Neural cell (in vitro differentiated cells): ENCODE measurements at regions not wholly inside any gene's neighbourhood (a gene's known extent, or its start where the extent isn't known, plus 50 kb on each side); places are given as distances from the start of the nearest gene placed in this dataset.

Experiments used
- CTCF ChIP-seq: fragments of 450-650 bp; IDR thresholded peaks from 2 replicates; pipeline ENCODE4 v1.5.1; 2014; ENCODE audit warnings: antibody characterized with exemption, mild to moderate bottlenecking, moderate library complexity; ENCODE audit not compliant: poor library complexity, severe bottlenecking
- EP300 ChIP-seq: fragments of 450-650 bp; conservative IDR thresholded peaks from 2 replicates; pipeline ENCODE4 v1.6.1; 2014; ENCODE audit warnings: antibody characterized with exemption, mild to moderate bottlenecking, moderate library complexity; ENCODE audit not compliant: poor library complexity, severe bottlenecking
- EZH2 ChIP-seq: fragments of 200-600, 300-800 bp; shearing (Covaris generic), sonication (generic); IDR thresholded peaks from 2 replicates; pipeline ENCODE4 v1.6.1; 2014; ENCODE audit warnings: antibody characterized with exemption, low read length, borderline replicate concordance, mild to moderate bottlenecking; ENCODE audit not compliant: insufficient read depth, poor library complexity, severe bottlenecking
- MXI1 ChIP-seq: fragments of 450-650 bp; conservative IDR thresholded peaks from 2 replicates; pipeline ENCODE4 v1.6.1; 2014; ENCODE audit warnings: antibody characterized with exemption, mild to moderate bottlenecking; ENCODE audit not compliant: poor library complexity, severe bottlenecking
- POLR2AphosphoS5 ChIP-seq: IDR thresholded peaks from 2 replicates; pipeline ENCODE4 v1.6.1; 2012
- RAD21 ChIP-seq: fragments of 450-650 bp; conservative IDR thresholded peaks from 2 replicates; pipeline ENCODE4 v1.6.1; 2014; ENCODE audit warnings: antibody characterized with exemption, mild to moderate bottlenecking, moderate library complexity
- TAF1 ChIP-seq: IDR thresholded peaks from 2 replicates; pipeline ENCODE4 v1.6.1; 2012; ENCODE audit warnings: low read depth

- TF ChIP-seq CTCF (no peak), POLR2AphosphoS5 (no peak), TAF1 (no peak), EZH2 (no peak), MXI1 (no peak), EP300 (no peak), RAD21 (no peak)
Measured at GRCh38 chr4:18110099-18110498, 88.5 kb upstream of the LCORL start.
